ENCODE measurements at regions not wholly inside any gene's neighbourhood (a gene's known extent, or its start where the extent isn't known, plus 50 kb on each side); places are given as distances from the start of the nearest gene placed in this dataset.

DNA sequence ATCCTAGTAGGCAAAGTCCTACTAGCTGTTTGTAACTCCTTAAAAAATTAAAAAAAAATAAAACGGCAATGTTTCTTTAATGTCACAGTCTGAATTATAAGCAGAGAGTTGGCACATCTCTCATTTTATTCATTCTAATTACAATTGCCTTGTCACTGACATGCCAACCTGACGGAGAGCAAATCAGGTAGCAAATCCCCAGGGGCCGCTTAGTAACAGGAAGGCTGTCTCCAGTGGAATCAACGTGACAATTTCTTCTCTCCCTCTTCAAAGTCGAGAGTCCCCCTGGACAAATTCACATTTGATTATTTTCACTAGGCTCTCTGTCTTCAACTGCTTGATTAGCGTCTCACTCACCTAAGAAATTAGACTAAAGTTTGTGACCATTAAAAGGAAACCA is 1598.9 kb upstream of the PIK3C3 start:
- H3K9ac ChIP-seq (replicated peaks; ENCODE audit: extremely low read depth, insufficient read depth, low read length), result no peak overlapping the region
- H3K27me3 ChIP-seq (ENCODE audit: control insufficient read depth in 2 of 2, insufficient read depth in 2 of 2, low read length in 2 of 2), result peaks cover 2 to 3% of the 10 kb centered on the region in 2 experiments
- H3K9me3 ChIP-seq (replicated peaks; ENCODE audit: control insufficient read depth, insufficient read depth, low read length), result no peaks in the 10 kb centered on the region
- ChIA-PET CTCF (no interaction called here), POLR2A (no interaction called here)
- H3K79me2 ChIP-seq (ENCODE audit: control insufficient read depth, insufficient read depth, low read length), result no peaks in the 10 kb centered on the region
- no peak overlapping the region for H3K4me3 ChIP-seq (replicated peaks in 1 of 3; ENCODE audit: insufficient read depth in 1 of 3, low read depth in 1 of 3, low read length in 3 of 3)
- H3K4me1 ChIP-seq (ENCODE audit: control insufficient read depth, extremely low read depth, insufficient read depth, low read length), result no peaks in the 10 kb centered on the region
- FAIRE-seq (no peak), DNase-seq (ENCODE audit: low read depth, low spot score) (no peak)
- no peaks in the 10 kb centered on the region for H4K20me1 ChIP-seq (replicated peaks; ENCODE audit: control insufficient read depth, extremely low read depth, insufficient read depth, low read length)
- H3K27ac ChIP-seq (ENCODE audit: insufficient read depth, low read depth, low read length), result no peak overlapping the region
- TF ChIP-seq CTCF (IDR thresholded peaks at IDR 0.05; ENCODE audit: extremely low read depth in 1 of 2, insufficient read depth in 1 of 2, low read depth in 1 of 2, low read length in 2 of 2) (no peak), JUN (IDR thresholded peaks at IDR 0.05; ENCODE audit: borderline replicate concordance, insufficient read depth, insufficient read length, low read depth) (no peak)
- no peak overlapping the region for H3K4me2 ChIP-seq (ENCODE audit: insufficient read depth, low read length)
- intact Hi-C loops (cut with micrococcal nuclease) (no loop called here), dilution Hi-C loops (cut with MboI; ENCODE audit: extremely low pct_ligation_motif_present, low sequenced_read_pairs) (no loop called here)
- BruUV-seq (replicated peaks), result no TSS peak
- H3K9me1 ChIP-seq (replicated peaks; ENCODE audit: control insufficient read depth, extremely low read depth, insufficient read depth, low read length), result no peaks in the 10 kb centered on the region
- H3K36me3 ChIP-seq (ENCODE audit: control insufficient read depth in 2 of 2, extremely low read depth in 1 of 2, insufficient read depth in 2 of 2, low read length in 2 of 2), result no peaks in the 10 kb centered on the region
- no peak overlapping the region for H2AFZ ChIP-seq (ENCODE audit: low read depth, low read length)

- ChIA-PET CTCF (interaction anchor here (0.9 kb wide), 1 partner anchor 17 kb away, joined by 4 read pairs; no protein-coding TSS in a partner anchor), POLR2A (no interaction called here)
- Histone ChIP-seq H2AFZ (ENCODE audit: low read depth, low read length) (no peak overlapping the region), H3K27me3 (ENCODE audit: control insufficient read depth in 2 of 2, insufficient read depth in 2 of 2, low read length in 2 of 2) (peaks cover 2 to 3% of the 10 kb centered on the region in 2 experiments), H3K4me1 (ENCODE audit: control insufficient read depth, extremely low read depth, insufficient read depth, low read length) (no peaks in the 10 kb centered on the region), H3K27ac (ENCODE audit: insufficient read depth, low read depth, low read length) (no peak overlapping the region), H3K4me2 (ENCODE audit: insufficient read depth, low read length) (no peak overlapping the region), H4K20me1 (replicated peaks; ENCODE audit: control insufficient read depth, extremely low read depth, insufficient read depth, low read length) (no peaks in the 10 kb centered on the region), H3K9me1 (replicated peaks; ENCODE audit: control insufficient read depth, extremely low read depth, insufficient read depth, low read length) (no peaks in the 10 kb centered on the region), H3K4me3 (replicated peaks in 1 of 3; ENCODE audit: insufficient read depth in 1 of 3, low read depth in 1 of 3, low read length in 3 of 3) (no peak overlapping the region), H3K9me3 (replicated peaks; ENCODE audit: control insufficient read depth, insufficient read depth, low read length) (no peaks in the 10 kb centered on the region), H3K79me2 (ENCODE audit: control insufficient read depth, insufficient read depth, low read length) (no peaks in the 10 kb centered on the region), H3K9ac (replicated peaks; ENCODE audit: extremely low read depth, insufficient read depth, low read length) (no peak overlapping the region), H3K36me3 (ENCODE audit: control insufficient read depth in 2 of 2, extremely low read depth in 1 of 2, insufficient read depth in 2 of 2, low read length in 2 of 2) (no peaks in the 10 kb centered on the region)
- DNase-seq (ENCODE audit: low read depth, low spot score), result no peak
- BruUV-seq (replicated peaks), result no TSS peak
- intact Hi-C loops (cut with micrococcal nuclease) (no loop called here), dilution Hi-C loops (cut with MboI; ENCODE audit: extremely low pct_ligation_motif_present, low sequenced_read_pairs) (no loop called here)
- TF ChIP-seq EZH2 (IDR thresholded peaks at IDR 0.05; ENCODE audit: borderline replicate concordance, low read depth, low read length, severe bottlenecking) (no peak), POLR2AphosphoS5 (IDR thresholded peaks at IDR 0.05; ENCODE audit: insufficient read depth, low read depth, low read length) (no peak), POLR2A (IDR thresholded peaks at IDR 0.05; ENCODE audit: low read depth, low read length) (no peak), FOS (IDR thresholded peaks at IDR 0.05; ENCODE audit: borderline replicate concordance, insufficient read depth, low read length) (no peak), GATA2 (IDR thresholded peaks at IDR 0.05; ENCODE audit: insufficient read depth, insufficient read length, low read depth, low read length) (no peak), MYC (IDR thresholded peaks at IDR 0.05; ENCODE audit: low read depth, low read length) (no peak), JUN (IDR thresholded peaks at IDR 0.05; ENCODE audit: borderline replicate concordance, insufficient read depth, insufficient read length, low read depth) (no peak)
- TF ChIP-seq, protein P1, sequence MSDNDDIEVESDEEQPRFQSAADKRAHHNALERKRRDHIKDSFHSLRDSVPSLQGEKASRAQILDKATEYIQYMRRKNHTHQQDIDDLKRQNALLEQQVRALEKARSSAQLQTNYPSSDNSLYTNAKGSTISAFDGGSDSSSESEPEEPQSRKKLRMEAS (IDR thresholded peaks at IDR 0.05; ENCODE audit: insufficient read depth, insufficient read length), result no peak
- FAIRE-seq, result no peak
Measured at GRCh38 chr18:40355726-40356125, 1599.3 kb upstream of the PIK3C3 start.

Data from endothelial cell of umbilical vein (primary cell).